ENCODE measurements at regions not wholly inside any gene's neighbourhood (a gene's known extent, or its start where the extent isn't known, plus 50 kb on each side); places are given as distances from the start of the nearest gene placed in this dataset.

DNA sequence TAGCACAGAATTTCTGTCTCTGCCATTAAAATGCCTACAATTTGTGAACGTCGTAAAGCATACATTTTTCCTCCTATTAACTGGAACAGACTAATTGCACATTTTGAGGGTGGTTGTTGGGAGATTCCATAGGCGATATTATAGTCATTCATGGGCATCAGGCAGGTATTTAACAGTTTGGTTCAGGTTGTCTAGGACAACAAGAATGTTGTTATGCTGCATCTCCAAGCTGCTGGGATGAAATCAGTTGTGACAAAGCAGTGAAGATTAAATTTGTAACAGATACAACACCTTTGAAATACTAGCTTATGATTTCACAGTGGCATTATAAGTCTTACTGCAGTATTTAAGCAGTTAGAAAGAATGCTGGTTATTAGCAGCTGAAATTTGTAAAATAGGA, 339.7 kb upstream of the PITX2 start:
- Histone ChIP-seq H3K9me2 (replicated peaks; ENCODE audit: insufficient read depth, low read length) (no peaks in the 10 kb centered on the region), H3K27ac (ENCODE audit: low read length) (no peak overlapping the region)
- TF ChIP-seq, protein P1, sequence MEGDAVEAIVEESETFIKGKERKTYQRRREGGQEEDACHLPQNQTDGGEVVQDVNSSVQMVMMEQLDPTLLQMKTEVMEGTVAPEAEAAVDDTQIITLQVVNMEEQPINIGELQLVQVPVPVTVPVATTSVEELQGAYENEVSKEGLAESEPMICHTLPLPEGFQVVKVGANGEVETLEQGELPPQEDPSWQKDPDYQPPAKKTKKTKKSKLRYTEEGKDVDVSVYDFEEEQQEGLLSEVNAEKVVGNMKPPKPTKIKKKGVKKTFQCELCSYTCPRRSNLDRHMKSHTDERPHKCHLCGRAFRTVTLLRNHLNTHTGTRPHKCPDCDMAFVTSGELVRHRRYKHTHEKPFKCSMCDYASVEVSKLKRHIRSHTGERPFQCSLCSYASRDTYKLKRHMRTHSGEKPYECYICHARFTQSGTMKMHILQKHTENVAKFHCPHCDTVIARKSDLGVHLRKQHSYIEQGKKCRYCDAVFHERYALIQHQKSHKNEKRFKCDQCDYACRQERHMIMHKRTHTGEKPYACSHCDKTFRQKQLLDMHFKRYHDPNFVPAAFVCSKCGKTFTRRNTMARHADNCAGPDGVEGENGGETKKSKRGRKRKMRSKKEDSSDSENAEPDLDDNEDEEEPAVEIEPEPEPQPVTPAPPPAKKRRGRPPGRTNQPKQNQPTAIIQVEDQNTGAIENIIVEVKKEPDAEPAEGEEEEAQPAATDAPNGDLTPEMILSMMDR (IDR thresholded peaks at IDR 0.05; ENCODE audit: low read length): no peak
- TF ChIP-seq EZH2phosphoT487 (IDR thresholded peaks at IDR 0.05; ENCODE audit: low read length) (no peak), EZH2 (optimal IDR thresholded peaks at IDR 0.05; ENCODE audit: low read depth, low read length) (no peak)

DNA sequence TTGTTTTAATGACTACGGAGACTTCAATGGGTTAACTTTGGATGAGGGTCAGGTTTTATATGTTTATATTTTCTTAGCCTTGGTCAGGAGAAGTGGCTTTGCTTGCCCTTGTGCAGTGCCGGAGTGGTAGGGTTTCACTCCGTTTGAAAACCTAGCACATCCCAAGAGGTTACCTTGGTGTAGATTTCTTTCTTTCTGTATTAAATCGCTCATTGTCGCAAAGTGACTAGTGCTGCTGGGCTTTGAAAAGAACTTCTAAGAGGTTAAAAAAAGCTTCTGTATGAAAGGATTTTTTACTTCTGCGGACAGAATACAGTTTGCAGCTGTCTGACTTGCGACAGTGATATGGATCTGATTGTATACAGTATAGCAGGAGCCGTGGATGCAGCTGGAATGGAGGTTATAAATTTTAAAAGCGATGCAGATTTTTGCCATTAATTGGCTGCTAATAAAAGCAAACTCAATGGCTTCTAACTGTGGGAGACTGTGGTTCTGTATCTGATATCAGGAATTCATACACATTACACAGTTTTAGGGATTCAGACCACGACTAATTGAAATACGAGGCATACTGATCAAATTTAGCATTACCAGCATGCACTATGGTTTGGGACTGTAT, 340.9 kb upstream of the PITX2 start:
- Histone ChIP-seq H3F3A (ENCODE audit: insufficient read depth, low read length) (no peaks in the 10 kb centered on the region), H3K27me3 (replicated peaks; ENCODE audit: insufficient read depth, low read length) (no peaks in the 10 kb centered on the region), H2AFZ (ENCODE audit: low read length) (no peak overlapping the region), H3K9me2 (replicated peaks; ENCODE audit: insufficient read depth, low read length) (no peaks in the 10 kb centered on the region), H3K4me3 (ENCODE audit: low read length) (no peak overlapping the region), H3K9me3 (replicated peaks; ENCODE audit: insufficient read depth, low read length) (no peaks in the 10 kb centered on the region), H3K79me2 (ENCODE audit: low read length) (no peaks in the 10 kb centered on the region), H3K4me2 (ENCODE audit: low read depth, low read length) (no peak overlapping the region), H3K4me1 (ENCODE audit: low read length) (no peaks in the 10 kb centered on the region), H3K27ac (ENCODE audit: low read length) (no peak overlapping the region), H4K20me1 (ENCODE audit: insufficient read depth, low read length) (no peaks in the 10 kb centered on the region), H3K9ac (ENCODE audit: low read length) (no peak overlapping the region), H3K36me3 (replicated peaks; ENCODE audit: insufficient read depth, low read length) (no peaks in the 10 kb centered on the region)
- no peak for DNase-seq
- TF ChIP-seq EZH2 (optimal IDR thresholded peaks at IDR 0.05; ENCODE audit: low read depth, low read length): no peak
- TF ChIP-seq, protein P1 (IDR thresholded peaks at IDR 0.05; ENCODE audit: low read length): no peak
- TF ChIP-seq EZH2phosphoT487 (IDR thresholded peaks at IDR 0.05; ENCODE audit: low read length): no peak

More for the DNA sequence above, 339.7 kb upstream of the PITX2 start:
- Histone ChIP-seq H3K4me1 (ENCODE audit: low read length) (no peaks in the 10 kb centered on the region), H3K9me3 (replicated peaks; ENCODE audit: insufficient read depth, low read length) (no peaks in the 10 kb centered on the region), H3K27me3 (replicated peaks; ENCODE audit: insufficient read depth, low read length) (no peaks in the 10 kb centered on the region), H3K4me3 (ENCODE audit: low read length) (no peak overlapping the region), H2AFZ (ENCODE audit: low read length) (no peak overlapping the region), H3K79me2 (ENCODE audit: low read length) (no peaks in the 10 kb centered on the region), H3F3A (ENCODE audit: insufficient read depth, low read length) (no peaks in the 10 kb centered on the region), H3K4me2 (ENCODE audit: low read depth, low read length) (no peak overlapping the region), H4K20me1 (ENCODE audit: insufficient read depth, low read length) (no peaks in the 10 kb centered on the region), H3K36me3 (replicated peaks; ENCODE audit: insufficient read depth, low read length) (no peaks in the 10 kb centered on the region), H3K9ac (ENCODE audit: low read length) (no peak overlapping the region)
- no peak for DNase-seq

DNA sequence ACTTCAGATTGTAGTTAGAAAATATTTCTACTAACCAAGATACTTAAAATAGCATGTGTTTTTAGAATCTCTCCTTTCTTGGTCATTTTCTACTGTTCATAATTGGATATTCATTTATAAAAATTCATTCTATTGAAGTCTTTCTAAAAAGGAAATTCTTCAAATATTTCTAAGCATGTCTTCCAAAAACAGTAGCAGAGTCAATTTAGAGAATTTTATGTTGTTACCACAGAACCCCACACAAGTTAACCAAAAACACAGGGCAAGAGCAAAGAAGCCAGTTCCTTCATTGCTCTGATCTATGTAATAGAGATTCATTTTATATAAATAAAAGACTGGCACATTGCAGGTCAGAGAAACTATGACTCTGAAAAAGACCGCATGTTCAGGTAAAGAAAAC, 345.1 kb upstream of the PITX2 start:
- no peaks in the 10 kb centered on the region for H3K36me3 ChIP-seq (replicated peaks; ENCODE audit: insufficient read depth, low read length)

More for the DNA sequence above, 345.1 kb upstream of the PITX2 start:
- Histone ChIP-seq H3K9me2 (replicated peaks; ENCODE audit: insufficient read depth, low read length) (no peaks in the 10 kb centered on the region), H3K4me1 (ENCODE audit: low read length) (no peaks in the 10 kb centered on the region), H3K9ac (ENCODE audit: low read length) (no peak overlapping the region), H3K4me3 (ENCODE audit: low read length) (no peak overlapping the region), H3F3A (ENCODE audit: insufficient read depth, low read length) (no peaks in the 10 kb centered on the region), H3K9me3 (replicated peaks; ENCODE audit: insufficient read depth, low read length) (no peaks in the 10 kb centered on the region), H3K79me2 (ENCODE audit: low read length) (no peaks in the 10 kb centered on the region), H3K27ac (ENCODE audit: low read length) (no peak overlapping the region), H3K27me3 (replicated peaks; ENCODE audit: insufficient read depth, low read length) (no peaks in the 10 kb centered on the region), H4K20me1 (ENCODE audit: insufficient read depth, low read length) (no peaks in the 10 kb centered on the region), H3K4me2 (ENCODE audit: low read depth, low read length) (no peak overlapping the region), H2AFZ (ENCODE audit: low read length) (no peak overlapping the region)
- no peak for DNase-seq
- TF ChIP-seq EZH2 (optimal IDR thresholded peaks at IDR 0.05; ENCODE audit: low read depth, low read length) (no peak), EZH2phosphoT487 (IDR thresholded peaks at IDR 0.05; ENCODE audit: low read length) (no peak)
- TF ChIP-seq, protein P1 (IDR thresholded peaks at IDR 0.05; ENCODE audit: low read length): no peak

All from MM.1S (cell line).